ENCODE measurements at regions not wholly inside any gene's neighbourhood (a gene's known extent, or its start where the extent isn't known, plus 50 kb on each side); places are given as distances from the start of the nearest gene placed in this dataset.

DNA sequence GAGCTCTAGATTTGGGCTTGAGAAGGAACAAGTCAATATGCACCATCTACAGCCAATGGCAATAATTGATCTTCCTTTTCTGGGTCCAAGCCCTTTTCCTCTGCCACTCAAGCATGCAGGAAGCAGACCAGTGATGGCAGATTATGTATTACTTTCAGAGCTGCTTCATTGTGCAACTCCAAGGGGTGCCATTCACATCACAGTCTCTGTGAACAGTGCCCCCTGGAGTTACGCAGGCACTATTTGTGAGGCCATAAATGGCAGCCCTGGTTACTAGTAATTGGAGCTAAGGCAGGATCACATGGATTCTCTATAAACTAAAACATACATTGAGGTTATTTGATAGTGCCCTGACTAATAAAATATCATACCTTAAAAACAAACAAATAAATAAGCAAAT is 313.4 kb upstream of the SLC7A11 start:
- DNase-seq, result no peak

DNA sequence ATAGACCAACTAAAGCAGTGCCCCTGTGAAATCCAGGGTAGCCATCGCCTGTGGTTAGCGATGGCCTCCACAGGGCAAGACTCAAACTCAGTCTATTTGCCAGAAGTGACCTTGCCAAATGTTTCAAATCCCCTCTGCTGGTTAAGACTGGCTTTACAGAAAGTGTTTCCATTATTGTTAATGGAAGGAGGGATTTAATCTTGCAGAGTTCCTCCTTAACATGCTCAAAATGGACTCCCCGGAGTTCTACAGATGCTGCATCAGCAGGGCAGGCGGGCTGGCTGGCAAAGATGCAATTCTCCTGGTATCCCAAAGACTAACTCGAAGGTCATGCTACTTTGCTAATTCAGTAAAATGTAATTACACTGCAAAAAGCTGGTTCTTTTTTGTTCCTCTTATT is 313.0 kb upstream of the SLC7A11 start:
- no peak for DNase-seq

DNA sequence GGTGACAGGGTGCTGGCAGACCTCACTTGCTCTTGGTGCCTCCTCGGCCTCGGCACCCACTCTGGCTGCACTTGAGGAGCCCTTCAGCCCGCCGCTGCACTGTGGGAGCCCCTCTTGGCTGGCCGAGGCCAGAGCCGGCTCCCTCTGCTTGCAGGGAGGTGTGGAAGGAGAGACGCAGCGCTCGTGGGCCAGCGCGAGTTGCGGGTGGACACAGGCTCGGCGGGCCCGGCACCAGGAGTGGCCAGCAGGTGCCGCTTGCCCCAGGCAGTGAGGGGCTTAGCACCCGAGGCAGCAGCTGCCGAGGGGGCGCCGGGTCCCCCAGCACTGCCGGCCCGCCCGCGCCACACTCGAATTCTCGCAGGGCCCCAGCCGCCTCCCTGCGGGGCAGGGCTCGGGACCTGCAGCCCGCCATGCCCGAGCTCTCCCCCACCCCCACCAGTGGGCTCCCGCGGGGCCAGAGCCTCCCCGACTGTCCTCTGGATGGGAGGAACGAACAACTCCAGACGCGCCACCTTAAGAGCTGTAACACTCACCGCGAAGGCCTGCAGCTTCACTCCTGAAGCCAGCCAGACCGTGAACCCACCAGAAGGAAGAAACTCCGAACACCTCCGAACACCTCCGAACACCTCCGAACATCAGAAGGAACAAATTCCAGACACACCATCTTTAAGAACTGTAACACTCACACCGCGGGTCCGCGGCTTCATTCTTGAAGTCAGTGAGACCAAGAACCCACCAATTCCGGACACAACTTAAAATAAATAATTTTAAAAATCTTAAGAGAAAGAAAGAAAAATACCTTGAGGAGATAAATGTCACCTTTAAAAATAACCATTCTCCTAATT is 311.1 kb upstream of the SLC7A11 start:
- DNase-seq, result no peak

DNA sequence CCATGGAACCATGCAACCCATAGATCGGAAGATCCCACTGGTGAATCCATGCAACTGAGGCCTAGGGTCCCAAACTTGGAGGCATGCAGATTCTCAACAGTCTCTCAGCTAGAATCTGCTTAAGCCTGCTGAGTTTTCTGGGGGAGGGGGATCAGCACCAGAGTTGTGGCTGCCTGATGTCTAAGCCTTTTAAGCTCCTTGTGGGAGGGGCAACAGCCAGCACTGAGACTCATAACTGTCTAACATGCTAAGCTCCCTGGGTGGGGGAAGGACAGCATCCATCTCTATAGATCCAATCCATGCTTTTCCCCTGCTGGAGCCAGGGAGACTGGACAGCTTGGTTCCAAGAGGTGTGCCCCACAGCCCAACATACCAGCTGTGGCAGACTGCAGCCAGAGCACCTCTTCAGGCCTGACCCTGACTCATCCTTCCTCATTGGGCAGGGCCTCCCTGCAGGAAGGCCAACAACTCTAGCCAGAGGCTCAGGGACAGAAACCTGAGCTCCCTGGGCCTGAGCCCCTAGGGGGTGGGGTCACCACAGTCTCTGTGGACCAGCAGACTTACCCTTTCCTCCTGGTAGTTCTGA is 300.1 kb upstream of the SLC7A11 start:
- DNase-seq, result no peak

DNA sequence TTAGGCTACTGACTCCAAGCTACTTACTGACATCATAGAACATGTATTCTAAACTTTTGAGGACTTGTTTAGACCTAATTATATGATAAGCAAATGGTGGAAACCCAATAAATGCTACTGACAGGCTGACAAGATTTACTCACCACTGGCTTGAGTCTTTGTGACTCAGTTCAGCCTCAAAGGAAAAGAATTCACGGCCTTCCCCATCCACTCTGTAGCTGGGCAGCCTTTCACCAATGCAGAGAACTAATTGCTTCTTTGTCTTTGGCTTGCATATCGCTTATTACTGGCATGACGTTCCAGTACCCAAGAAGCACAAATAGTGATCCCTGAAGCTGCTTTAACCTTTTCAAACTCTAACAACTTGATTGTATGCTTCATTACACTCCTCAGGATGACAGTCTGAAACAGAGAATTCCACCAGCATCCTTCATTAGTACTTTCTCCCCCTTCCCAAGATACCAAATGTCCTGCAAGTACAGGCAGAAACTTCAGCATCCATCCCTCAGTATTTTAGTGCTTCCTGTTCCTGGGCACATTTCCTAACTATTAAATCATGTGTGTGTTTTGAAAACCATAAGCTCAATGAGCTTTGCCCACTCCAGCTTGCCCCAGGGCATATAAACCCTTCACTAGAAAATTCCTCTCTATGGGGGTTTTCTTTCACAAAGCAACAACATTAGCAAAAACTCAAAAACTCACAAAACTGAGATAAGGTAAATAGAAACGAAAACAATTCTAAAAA is 298.1 kb upstream of the SLC7A11 start:
- no peak for DNase-seq

DNA sequence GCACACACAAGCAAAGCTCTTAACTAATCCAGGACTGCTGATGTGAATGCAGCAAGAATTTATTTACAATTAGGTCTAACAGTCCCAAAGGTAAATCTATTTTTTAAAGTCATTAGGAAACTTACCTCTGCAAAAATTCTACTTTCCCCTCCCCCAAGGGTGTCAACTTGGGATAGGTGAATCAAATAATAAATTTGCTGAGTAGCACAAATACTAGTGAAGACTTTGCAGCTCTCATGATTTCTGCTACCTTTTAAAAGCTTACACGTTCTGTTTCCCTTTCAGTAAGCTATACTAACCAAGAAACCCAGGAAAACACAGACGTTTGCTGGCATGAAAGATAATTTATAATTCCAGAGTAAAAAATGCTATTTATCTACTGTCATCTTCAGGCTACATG is 296.6 kb upstream of the SLC7A11 start:
- no peak for DNase-seq

DNA sequence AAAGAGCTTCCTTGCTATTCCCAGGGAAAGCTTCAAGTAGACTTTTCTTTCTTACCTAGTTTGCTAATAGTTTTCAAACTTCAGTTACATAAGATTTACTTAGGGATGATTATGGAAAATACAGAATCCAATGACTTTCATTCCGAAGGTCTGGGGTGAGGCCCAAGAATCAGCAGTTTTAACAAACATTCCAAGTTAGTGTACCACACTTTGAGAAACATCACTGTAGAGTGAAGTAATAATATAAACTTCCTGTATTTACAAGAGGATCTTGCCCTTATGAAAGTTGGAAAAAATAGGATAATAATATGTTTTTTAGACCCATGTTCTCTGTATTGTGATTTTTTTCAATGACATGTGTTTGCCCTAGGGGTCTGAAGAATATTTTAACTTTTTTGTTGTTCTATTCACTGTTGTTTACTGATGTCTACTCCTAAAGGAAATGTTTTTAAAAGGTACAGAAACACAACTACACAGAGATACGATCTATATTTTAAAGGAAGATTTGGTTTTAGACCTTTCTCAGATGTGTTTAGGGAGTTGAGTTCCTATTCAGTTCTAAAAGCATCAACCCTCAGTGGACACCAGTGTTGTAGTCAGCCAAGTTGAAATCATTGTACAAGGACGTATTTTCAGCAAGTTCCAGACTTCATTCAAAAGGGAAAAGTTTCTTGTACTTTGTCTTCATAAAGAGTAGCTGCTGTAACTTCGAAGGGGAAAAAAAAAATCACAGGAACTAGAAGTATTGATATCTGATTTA is 295.8 kb upstream of the SLC7A11 start:
- DNase-seq, result no peak

DNA sequence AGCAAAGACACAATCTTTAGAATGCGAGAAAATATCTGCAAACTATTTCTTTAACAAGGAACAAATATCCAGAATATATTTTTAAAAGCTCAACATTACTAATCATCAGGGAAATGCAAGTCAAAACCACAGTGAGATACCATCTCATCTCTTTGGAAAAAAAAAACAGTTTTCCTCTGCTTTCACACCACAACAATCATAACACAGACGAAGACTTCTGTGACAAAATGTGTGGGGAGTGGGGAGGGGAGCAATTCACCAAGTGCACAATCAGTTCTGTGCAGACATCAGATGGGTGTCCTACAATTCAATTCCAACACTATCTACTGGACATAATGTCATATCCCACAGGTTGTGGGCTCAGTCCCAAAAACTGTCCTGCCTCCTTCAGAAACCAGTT is 293.2 kb upstream of the SLC7A11 start:
- no peak for DNase-seq

DNA sequence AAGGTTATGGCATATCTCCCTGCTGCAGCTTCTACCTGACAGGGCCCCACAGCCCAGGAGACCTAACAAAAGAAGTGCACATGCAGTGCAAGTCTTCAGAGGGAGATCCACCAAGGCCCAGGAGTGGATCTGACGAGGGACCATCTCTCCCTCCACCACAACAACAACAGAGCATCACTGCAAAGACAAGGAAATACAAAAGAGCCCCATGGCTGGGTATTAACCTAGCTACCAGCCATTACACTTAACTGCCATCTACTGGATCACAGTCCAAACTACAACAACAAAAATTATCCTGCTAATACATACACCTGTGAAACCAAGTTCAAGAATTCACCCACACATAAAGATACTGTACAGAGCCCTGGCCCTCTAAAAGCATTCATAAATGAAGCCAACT is 280.2 kb upstream of the SLC7A11 start:
- DNase-seq, result no peak

DNA sequence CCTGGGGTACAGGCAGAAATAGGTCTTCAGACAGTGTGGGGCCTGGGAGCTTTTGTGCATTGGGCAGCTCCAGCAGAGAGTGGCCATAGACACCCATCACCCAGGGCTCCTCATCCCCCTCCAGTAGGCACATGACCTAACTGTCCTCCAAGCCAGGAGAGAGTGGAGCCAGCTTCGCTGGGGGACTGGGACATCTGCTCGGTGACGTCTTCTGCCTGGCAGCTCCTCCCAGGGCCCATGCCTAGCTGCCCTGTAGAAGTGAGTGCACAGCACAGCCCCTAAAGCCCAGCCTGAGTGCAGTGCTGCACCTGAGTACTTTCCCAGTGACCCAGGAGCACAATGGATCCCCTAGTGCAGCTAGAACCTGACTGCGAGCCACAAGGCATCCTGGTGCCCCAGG is 279.7 kb upstream of the SLC7A11 start:
- no peak for DNase-seq

DNA sequence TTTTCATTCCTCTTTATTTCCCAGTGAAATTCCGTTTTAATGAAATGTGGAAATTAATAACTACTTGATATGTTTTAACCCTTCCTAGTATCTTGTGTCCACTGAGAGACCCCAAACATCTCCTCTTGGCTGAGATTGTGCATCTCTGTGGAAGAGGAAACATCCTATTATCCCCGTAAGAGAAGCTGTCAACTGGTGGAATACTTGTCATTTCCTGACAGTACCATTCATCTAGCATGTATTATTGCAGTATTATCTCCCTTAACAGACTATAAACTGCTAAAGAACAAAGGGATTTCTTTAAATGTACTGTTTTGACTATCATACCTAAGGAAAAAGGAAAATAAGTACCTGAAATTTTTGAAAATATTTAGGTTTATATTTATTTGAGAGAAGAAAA is 277.3 kb upstream of the SLC7A11 start:
- no peak for DNase-seq

DNA sequence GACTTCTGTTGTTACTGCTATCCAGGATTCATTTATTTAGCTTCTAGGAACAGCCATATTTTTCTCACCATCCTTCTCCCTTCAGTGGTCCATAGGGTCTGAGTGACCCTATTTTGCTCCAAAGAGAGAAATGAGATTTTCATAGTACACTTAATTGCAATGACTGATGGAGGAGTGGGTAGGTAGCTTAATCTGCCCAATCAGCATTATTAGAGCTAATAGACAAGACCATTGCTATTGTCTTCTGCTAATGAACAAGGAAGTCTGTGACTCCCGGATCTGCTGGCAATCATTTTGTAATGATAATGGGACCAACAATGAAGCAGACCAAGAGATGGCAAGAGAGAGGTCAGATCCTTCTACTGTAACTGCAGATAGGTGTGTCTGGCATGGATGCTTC is 271.4 kb upstream of the SLC7A11 start:
- no peak for DNase-seq

DNA sequence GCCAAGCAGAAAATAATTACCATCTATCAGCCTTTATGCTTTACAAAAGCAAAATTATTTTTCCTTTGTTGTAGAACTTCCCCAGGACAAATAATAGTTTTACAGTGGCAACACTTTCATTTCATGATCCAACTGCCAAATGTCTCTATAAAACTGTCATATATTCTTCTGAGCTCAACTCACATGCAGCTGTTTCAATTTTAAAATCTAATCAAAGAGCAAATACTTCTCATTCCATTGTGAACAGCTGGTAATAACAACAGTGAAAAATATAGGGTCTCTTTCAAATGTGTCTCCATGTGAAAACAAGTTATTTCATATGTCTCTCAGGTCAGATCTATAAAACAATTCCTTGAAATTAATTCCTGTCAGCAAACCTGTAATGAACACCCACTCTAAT is 270.6 kb upstream of the SLC7A11 start:
- no peak for DNase-seq

DNA sequence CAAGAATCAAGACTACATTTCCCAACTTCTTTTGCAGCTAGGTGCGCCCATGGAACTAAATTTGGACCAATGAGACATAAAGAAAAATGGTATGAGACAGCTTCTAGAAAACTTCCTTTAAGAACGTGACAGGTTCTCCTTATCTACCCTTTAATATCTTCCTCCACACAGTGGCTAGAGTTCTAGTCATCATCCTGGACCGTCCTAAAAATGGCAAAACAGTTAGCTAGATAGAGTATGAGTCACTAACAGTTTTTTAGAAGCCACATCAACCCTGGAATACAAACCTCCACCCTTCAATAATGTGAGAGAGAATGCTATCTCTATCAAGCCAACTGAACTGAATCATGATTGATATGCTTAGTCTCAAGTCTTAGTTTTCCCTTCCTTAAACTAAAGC is 267.9 kb upstream of the SLC7A11 start:
- DNase-seq, result no peak

DNA sequence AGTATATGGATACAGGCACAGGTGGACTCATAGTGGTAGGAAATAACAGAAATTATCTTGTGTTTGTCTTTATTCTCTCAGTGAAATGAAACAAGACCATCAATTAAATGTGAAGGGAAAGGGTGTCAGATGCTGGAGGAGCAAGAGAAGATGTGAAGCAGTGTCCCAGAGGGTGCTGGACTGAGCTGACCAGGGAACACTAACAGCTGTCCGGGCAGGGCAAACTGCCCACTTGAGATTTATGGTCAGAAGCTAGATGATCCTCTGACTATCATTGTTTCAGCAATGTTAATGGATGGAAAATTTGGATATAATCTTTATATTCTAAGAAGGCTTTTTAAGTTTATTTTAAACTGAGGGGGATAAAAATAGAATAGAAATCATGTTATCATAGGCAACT is 267.2 kb upstream of the SLC7A11 start:
- no peak for DNase-seq

DNA sequence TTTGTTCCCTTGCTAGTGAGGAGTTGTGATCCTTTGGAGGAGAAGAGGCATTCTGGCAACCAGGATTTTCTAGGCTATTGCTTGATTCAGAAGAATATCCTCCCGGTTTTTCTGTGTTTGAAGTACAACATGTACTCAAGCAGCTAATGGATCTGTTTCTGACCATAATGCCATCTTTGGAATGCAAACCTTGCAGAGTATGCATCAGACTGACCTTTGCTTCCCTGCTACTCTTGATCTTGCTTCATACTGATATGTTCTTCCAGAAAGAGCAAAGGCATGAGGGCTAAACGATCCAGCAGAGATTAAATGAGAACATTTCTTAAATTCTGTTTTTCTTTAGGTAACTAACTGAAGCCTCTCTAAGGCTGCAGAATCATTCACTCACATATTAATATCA is 265.4 kb upstream of the SLC7A11 start:
- DNase-seq, result no peak

DNA sequence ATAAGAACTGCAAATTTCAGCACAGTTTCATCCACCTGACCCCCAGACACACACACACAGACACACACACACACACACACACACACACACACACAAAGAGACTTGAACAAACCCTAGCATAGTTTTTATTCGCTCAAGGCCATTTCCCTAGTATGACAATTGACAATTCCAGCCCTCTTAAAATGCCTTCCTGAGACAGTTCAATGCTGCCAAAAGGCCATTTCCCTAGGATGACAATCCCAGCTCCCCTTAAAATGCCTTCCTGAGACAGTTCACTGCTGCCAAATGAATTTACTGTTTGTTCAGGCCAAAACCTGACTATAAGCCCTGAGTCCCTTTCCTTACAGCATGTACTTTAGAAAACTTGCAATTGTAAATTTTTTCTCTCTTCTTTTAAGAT is 259.5 kb upstream of the SLC7A11 start:
- DNase-seq, result no peak

DNA sequence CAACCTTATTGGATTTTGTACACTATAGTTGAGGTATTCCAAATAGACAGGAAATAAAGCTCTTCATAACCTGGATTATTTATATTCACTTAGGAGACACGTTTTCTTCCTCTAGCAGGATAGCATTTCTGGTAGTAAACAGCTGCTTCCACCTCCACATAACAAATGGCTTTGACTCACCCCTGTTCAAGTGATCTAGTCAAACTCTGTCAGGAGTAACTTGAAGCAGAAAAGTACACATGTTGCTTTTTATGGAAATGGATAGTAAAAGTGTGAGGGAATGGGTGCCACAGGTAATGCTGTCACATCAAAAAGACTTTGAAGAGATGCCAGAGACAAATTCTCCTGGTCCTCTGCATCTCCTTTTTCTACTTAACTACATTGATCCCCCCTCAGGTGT is 258.7 kb upstream of the SLC7A11 start:
- no peak for DNase-seq

DNA sequence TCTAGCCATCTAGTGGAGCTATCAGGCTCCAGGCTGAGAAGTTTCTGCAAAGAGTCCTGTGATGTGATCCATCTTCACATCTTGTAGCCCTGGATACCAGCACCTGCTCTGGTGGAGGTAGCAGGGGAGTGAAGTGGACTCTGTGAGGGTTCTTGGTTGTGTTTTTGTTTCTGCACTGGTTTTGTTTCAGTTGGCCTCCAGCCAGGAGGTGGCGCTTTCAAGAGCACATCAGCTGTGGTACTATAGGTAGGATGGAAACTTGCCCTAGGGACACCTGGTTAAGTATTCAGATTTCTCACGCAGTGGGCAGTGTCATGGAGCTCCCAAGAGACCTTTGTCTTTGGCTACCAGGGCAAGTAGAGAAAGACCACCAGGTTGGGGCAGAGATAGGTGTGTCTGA is 257.5 kb upstream of the SLC7A11 start:
- DNase-seq, result no peak

DNA sequence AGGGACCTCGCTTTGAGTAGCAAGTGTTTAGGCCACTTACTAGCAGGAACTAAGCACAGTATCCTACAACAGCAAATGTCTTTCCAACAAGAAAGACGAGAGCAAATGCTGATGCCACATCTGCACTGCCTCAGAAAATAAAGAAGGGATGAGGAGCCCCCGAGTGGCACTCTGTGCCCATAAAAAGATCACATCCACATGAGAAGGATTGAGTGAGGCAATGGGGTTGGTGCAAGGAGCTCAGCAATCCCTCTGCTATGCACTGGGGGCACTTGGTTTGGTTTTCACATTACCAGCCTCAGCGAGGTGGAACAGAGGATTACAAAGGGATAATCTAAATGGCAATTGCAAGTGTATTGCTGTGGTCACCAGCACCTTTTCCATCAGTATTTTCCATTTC is 252.8 kb upstream of the SLC7A11 start:
- no peak for DNase-seq

DNA sequence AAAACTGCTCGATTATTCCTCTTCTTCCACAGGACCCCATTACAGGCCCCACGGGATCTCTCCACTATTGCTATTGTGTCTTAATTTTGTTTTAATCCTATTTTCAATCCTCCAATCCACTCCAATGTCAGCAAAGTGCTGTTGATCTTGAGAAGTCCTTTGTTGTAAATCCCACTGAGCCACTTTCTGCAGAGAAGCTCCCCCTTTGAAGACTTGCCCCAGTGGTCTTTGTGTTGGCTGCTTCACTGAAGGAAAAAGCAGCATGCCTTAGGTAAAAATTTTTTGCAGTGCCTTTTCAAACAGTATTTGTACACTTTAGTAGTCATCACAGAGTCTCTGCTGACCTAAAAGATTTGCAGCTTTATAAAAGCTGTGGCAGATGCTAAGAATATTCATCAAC is 252.0 kb upstream of the SLC7A11 start:
- DNase-seq, result no peak

DNA sequence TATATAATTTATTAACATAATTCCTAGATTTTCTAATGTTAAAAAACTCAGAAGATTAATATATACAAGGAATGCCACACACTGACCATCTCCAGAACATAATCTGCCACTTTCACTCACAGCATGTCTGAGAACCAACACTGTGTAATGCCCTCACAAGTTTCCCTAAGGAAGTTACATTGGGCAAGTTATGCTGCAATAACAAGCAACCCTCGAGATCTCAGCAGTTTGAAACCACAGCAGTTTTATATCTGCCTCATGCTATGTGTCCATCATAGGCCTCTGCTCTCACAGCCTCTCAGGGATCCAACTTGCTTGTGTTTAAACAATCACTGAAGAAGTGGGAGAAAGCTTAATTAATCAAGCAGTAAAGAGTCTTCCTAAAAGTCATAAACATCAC is 250.0 kb upstream of the SLC7A11 start:
- no peak for DNase-seq

DNA sequence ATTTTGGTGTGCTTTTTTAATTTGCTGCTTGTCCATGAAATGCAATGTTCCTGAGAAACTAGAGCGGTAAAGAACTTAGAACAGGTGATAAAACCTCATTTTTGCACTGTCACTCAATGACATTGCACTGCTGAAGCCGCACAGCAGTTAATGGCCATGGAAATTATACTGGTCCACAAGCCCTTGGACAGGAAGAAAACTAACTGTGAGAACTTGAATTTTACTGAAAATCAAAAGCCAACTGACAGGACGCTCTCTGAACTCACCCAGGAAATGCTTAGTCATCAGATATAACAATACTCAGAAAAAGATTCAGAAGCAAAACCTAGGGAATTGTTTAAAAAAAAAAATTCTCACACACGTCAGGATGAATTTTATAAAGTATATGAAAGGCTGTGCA is 246.4 kb upstream of the SLC7A11 start:
- DNase-seq, result no peak

DNA sequence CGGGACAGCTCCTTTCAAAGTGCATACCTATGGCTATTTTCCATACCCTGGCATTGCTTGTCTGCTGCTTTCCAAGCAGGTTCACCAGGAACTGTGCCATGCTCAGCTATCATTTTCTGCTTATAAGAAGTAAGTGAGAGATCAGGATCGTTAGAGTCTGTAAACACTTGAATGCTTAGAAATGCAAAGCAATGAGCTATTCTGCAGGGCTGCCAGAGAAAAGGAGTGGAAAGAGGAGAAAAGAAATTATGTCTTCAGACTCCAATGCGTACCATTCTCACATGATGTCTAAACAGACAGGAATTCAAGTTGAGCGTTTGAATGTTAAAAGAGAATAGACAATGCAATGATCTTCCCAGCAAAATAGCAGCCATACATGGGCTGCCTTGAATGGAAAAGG is 245.5 kb upstream of the SLC7A11 start:
- DNase-seq, result no peak
